ENCODE measurements at regions not wholly inside any gene's neighbourhood (a gene's known extent, or its start where the extent isn't known, plus 50 kb on each side); places are given as distances from the start of the nearest gene placed in this dataset.

- no peak for TF ChIP-seq CTCF (IDR thresholded peaks at IDR 0.05; ENCODE audit: low read depth, low read length)
- H3K9me3 ChIP-seq (ENCODE audit: control insufficient read depth, insufficient read depth, low read length) = no peaks in the 10 kb centered on the region
- no peak overlapping the region for H3K27ac ChIP-seq (ENCODE audit: low read depth, low read length)
- H3K27me3 ChIP-seq (ENCODE audit: control insufficient read depth, insufficient read depth, low read length) = no peaks in the 10 kb centered on the region
- DNase-seq (ENCODE audit: low read depth, low spot score) = no peak
- ChIA-PET CTCF (no interaction called here), POLR2A (no interaction called here)
- H3K4me3 ChIP-seq (ENCODE audit: low read depth, low read length) = no peak overlapping the region
Measured at GRCh38 chr11:110032957-110033570, 60.1 kb upstream of the ZC3H12C start.

- Histone ChIP-seq H3K27ac (ENCODE audit: low read depth, low read length) (no peak overlapping the region), H3K4me3 (ENCODE audit: low read depth, low read length) (no peak overlapping the region), H3K9me3 (ENCODE audit: control insufficient read depth, insufficient read depth, low read length) (no peaks in the 10 kb centered on the region), H3K27me3 (ENCODE audit: control insufficient read depth, insufficient read depth, low read length) (no peaks in the 10 kb centered on the region)
- no peak for TF ChIP-seq CTCF (IDR thresholded peaks at IDR 0.05; ENCODE audit: low read depth, low read length)
- ChIA-PET POLR2A (no interaction called here), CTCF (no interaction called here)
- no peak for DNase-seq (ENCODE audit: low read depth, low spot score)
Measured at GRCh38 chr11:110034806-110035205, 58.4 kb upstream of the ZC3H12C start.

GRCh38 chr11:110035357-110035756, 57.8 kb upstream of the ZC3H12C start:
- CTCF ChIA-PET = interaction anchor here (1.1 kb wide), 1 partner anchor 43 kb away, joined by 8 read pairs; no protein-coding TSS in a partner anchor
- no peaks in the 10 kb centered on the region for H3K9me3 ChIP-seq (ENCODE audit: control insufficient read depth, insufficient read depth, low read length)
- TF ChIP-seq CTCF (IDR thresholded peaks at IDR 0.05; ENCODE audit: low read depth, low read length) = no peak
- no peak overlapping the region for H3K27ac ChIP-seq (ENCODE audit: low read depth, low read length)
- H3K27me3 ChIP-seq (ENCODE audit: control insufficient read depth, insufficient read depth, low read length) = no peaks in the 10 kb centered on the region
- POLR2A ChIA-PET = no interaction called here
- H3K4me3 ChIP-seq (ENCODE audit: low read depth, low read length) = no peak overlapping the region
- no peak for DNase-seq (ENCODE audit: low read depth, low spot score)

GRCh38 chr11:110038201-110038600, 55.0 kb upstream of the ZC3H12C start:
- TF ChIP-seq CTCF (IDR thresholded peaks at IDR 0.05; ENCODE audit: low read depth, low read length) = no peak
- H3K27me3 ChIP-seq (ENCODE audit: control insufficient read depth, insufficient read depth, low read length) = no peaks in the 10 kb centered on the region
- ChIA-PET CTCF (no interaction called here), POLR2A (no interaction called here)
- no peaks in the 10 kb centered on the region for H3K9me3 ChIP-seq (ENCODE audit: control insufficient read depth, insufficient read depth, low read length)
- H3K27ac ChIP-seq (ENCODE audit: low read depth, low read length) = no peak overlapping the region
- no peak overlapping the region for H3K4me3 ChIP-seq (ENCODE audit: low read depth, low read length)
- DNase-seq (ENCODE audit: low read depth, low spot score) = no peak
